ENCODE measurements at regions not wholly inside any gene's neighbourhood (a gene's known extent, or its start where the extent isn't known, plus 50 kb on each side); places are given as distances from the start of the nearest gene placed in this dataset.
"Not testable (repeated sequence)": the region's sequence is repeated elsewhere in the genome, so short reads cannot be mapped to it uniquely, and the experiment has no call there.

DNA sequence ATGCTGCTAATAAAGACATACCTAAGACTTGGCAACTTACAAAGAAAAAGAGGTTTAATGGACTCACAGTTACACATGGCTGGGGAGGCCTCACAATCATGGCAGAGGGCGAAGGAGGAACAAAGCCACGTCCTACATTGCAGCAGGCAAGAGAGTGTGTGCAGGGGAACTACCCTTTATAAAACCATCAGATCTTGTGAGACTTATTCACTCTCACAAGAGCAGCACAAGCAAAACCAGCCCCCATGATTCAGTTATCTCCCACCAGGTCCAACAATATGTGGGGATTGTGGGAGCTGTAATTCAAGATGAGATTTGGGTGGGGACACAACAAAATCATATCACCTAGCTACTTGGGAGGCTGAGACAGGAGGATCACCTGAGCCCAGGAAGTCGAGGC, 202.4 kb downstream of the FAM43A start:
- not testable (repeated sequence) for DNase-seq

- no peak for DNase-seq
Observed at GRCh38 chr3:194888916-194889315, 203.2 kb downstream of the FAM43A start.

GRCh38 chr3:194890091-194890490, 204.4 kb downstream of the FAM43A start:
- DNase-seq = no peak

DNA sequence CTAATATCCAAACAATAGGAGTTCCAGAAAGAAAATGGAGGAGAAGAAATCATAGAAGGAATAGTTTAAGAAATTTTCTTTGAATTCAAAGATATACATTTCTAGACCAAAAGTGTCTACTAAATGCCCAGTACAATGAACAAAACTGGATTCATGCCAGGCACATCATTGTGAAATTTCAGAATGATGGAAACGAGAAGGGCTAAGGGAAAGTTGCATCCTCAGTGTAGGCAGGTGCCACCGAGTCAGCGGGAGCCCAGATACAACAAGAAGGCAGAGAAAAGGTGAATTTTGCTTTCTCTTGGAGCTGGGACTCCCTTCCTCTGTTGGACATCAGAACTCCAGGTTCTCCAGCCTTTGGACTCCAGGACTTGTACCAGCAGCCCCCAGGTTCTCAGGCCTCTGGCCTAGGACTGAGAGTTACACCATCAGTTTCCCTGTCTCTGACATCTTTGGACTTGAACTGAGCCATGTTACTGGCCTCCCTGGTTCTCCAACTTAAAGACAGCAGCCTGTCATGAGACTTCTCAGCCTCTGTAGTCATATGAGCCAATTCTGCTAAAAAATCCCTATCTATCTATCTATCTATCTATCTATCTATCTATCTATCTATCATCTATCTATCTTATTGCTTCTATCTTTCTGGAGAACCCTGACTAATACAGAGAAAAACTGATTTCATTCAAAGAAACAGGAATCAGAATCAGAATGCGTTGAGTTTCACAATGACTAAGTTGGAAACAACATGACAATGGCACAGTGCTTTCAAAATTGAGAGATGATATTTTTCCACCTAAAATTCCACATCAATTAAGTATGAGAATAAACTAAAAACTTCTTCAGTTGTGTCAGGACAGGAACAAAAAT, 207.7 kb downstream of the FAM43A start:
- no peak for DNase-seq

DNA sequence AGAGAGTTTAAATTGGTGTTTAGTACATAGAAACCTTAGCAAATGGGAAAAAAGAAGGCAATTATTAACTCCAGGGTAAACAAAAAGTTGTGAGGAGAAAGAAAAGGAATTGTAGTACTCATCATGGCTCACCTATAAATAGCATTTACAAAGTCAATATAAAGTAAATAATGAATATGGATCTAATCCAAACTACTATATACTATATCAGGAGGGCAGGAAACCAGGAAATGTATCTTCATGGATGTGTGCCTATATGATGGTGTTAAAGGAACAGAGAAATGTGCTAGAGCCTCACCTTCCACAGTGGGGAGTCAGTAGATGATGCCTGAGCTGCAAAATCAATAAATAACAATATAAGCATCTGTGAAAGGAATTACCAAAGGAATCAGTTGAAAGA, 208.9 kb downstream of the FAM43A start:
- no peak for DNase-seq

- no peak for DNase-seq
Observed at GRCh38 chr3:194900854-194901522, 215.3 kb downstream of the FAM43A start.

DNA sequence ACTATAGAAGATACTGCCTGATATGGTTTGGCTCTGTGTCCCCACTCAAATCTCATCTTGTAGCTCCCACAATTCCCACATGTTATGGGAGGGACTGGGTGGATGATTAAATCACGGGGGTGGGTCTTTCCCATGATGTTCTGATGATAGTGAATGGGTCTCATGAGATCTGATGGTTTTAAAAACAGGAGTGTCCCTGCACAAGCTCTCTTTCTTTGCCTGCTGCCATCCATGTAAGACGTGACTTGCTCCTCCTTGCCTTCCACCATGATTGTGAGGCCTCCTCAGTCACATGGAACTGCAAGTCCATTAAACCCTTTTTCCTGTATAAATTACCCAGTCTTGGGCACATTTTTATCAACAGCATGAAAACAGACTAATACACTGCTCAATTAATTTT, 217.8 kb downstream of the FAM43A start:
- not testable (repeated sequence) for DNase-seq

GRCh38 chr3:194904999-194905398, 219.3 kb downstream of the FAM43A start:
- not testable (repeated sequence) for DNase-seq

DNA sequence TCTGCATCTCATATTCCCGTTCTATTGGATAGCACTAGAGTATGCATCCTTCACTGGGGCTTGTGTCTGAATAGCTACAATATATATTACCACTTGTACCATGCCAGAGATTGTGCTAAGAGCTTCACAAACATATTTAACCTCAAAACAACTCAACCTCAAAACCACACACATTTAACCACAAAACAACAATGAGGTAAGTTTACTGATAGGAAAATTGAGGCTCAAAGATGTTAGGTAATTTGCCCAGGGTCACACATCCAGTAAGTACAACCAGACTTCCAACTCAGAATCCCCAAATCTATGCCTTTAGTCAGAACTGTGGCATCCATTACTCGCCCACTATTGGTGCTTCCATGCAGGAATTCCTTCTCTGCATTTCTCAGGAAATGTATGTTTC, 220.0 kb downstream of the FAM43A start:
- DNase-seq = no peak

DNA sequence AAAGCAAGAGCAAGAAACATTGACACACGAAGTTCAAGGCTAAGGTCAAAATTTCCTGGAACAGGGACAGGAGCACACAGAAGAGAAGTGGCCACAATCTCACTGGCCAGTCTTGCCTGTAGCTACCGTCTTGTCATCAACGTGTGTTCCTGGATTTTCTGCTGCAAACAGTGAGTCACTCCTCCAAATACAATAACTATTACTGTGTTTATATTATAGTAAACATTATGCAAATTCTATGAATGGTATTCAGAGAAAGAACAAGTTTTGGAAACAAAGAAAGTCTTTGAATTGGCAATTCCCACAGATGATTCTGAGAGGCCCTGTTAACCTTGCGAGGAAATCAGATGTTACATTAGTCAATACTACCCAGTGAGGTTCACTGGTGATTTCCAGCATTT, 220.5 kb downstream of the FAM43A start:
- DNase-seq = no peak

DNA sequence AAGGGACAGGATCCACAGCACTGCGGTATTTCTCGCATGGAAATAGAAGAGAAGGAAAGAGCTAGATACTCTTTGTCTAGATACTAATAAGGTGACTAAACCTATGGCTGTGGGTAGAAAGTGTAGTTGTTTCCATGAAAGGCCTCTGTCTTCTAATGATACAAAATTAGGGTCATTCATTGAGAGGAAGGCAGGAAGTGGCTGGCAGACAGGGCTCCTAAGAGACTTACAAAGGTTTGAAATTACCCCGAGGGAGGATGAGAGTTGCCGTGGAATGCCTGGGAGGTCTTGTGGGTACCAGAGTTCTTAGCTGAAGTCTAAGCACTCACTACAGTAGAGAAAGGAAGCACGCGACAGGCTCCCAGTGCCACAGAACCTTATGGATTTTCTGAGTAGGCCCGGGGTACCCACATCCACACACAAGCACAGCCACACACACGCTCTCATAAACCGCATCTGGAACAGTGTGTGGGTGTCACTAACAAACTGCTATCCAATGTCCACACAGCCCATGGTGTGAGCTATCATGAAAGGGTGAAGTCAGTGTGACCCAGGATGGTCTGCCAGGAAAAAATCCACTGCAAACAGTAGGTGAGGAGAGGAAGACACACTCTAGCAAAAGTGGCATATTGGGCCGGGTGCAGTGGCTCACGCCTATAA, 221.4 kb downstream of the FAM43A start:
- no peak for DNase-seq

DNA sequence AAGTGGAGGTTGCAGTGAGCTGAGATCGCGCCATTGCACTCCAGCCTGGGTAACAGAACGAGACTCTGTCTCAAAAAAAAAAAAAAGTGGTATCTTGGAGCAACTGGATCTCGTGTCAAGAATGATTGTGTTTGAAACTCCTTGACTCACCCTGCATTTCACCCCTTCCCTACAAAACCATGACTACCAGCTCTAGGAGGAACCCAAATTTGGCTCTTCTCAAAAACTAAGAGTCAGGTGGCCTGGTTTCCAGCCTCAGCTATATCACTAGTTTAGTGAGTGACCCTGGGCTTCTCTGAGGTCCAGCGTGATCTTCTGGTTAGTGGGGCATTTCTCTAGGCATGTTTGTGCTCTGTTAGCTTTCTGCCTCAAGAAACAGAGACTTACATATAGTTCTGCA, 222.1 kb downstream of the FAM43A start:
- DNase-seq = no peak

- no peak for DNase-seq
Observed at GRCh38 chr3:194908496-194908895, 222.8 kb downstream of the FAM43A start.

DNA sequence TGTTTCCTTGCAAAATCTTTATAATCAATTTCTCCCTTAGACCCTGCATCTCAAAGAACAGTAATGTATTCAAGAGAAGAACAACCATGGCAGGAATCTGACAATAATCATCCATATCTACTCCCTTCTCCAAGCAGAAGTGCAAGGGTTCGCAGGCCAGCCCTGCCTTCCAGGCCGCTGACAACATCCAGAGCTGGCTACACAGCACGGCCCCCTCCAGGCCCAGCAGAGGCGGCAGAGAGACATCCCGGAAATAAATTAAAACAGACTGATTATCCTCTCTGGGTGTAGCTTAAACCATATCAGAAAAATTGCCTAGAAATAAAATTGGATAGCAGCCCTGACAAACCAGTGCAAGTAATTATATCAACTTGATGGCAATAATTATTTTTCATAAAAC, 223.3 kb downstream of the FAM43A start:
- no peak for DNase-seq

DNA sequence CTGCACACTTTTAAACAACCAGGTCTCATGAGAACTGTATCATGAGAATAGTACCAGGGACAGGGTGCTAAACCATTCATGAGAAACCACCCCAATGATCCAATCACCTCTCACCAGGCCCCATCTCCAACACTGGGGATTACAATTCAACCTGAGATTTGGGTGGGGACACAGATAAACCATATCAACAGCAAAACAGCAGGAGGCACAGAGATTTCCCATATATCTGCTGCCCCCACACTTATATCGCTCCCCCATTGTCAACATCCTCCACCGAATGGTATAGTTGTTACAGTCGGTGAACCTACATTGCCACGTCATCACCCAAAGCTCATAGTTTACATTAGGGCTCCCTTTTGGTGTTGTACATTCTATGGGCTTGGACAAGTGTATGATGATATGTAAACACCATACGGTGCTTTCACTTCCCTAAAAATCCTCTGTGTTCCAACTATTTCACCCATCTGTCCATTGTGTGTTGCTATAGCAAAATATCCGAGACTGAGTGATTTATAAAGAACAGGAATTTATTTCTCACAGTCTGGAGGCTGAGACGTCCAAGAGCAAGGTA, 224.8 kb downstream of the FAM43A start:
- DNase-seq = no peak

DNA sequence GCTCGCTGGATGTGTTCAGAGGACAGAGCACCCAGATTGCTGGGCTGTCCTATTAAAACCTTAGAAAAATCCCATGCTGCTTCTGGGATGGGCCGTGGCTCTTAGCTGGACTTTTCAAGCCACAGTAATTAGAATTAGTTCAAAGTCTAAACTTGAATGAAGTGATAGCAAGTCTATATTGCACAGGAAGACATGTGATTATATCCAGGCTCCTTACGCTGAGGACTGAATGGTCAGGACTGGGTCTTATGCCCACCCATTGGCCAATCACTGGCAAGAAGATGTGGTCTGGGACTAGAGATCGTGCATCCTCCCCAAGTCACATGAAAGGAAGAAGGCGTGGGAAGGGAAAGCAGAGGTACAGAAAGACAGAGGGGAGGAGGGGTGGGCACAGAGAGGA, 227.6 kb downstream of the FAM43A start:
- DNase-seq = no peak

DNA sequence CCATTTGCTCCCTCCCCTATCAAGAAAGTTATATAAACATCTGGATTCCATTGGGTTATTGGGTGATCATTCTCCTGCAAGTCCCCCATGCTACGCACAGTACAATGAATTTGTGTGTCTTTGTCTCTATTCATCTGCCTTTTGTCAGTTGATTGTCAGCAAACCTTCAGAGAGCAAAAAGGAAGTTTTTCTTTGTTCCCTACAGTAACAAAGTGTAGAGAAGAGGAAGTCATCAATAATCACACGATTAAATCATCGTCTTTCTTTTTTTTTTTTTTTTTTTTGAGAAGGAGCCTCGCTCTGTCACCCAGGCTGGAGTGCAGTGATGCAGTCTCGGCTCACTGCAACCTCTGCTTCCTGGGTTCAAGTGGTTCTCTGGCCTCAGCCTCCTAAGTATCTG, 239.2 kb downstream of the FAM43A start:
- DNase-seq = not testable (repeated sequence)

GRCh38 chr3:194925614-194926013, 239.9 kb downstream of the FAM43A start:
- no peak for DNase-seq

DNA sequence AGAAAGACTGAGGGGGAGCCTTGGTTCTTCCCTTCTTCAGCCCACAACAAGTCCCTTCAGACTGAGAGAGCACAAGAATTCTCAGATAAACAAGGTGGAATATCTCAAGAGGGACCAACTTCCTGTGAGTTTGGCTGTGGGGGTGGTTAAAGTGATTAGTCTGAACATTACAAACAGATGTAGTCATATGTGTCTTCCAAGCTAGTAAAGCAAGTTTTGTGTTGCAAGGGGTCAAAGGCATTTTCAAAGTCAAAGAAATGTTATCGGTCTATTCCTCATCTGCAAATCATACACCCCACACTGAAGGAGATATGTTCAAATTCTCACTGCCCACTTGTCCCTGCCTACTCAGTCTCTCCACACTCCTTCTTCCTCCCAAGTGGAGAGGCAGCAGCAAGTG, 242.5 kb downstream of the FAM43A start:
- DNase-seq = no peak

DNA sequence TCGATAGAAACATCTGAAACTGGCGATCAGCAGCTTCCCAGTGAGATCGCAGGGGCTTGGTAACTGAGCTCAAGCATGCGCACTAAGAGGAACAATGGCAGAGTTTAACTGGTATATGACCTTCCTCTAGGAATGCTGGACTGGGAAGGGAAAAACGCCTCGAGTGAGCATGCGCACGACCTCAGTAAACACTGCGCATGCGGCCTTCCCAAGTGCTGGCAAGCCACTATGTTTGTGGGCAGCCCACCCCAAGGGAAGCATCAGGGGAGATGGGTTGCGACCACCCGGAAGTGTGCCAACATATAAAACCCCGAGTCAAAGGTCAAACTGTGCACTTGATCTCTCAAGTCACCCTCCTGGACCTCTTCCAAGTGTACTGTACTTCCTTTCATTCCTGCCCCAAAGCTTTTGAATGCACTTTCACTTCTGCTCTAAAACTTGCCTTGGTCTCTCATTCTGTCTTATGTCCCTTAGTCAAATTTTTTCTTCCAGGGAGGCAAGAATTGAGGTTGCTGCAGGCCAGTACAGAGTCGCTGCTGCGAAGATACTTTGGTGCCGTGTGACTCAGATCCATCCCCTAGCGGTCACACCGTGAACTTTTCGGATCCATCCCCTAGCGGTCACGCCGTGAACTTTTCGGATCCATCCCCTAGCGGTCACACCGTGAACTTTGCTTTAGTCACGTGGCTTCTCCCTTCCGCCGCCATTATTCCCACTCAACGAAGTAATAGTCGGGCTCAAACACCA, 243.3 kb downstream of the FAM43A start:
- DNase-seq = no peak

- no peak for DNase-seq
Observed at GRCh38 chr3:194929578-194929960, 243.9 kb downstream of the FAM43A start.

DNA sequence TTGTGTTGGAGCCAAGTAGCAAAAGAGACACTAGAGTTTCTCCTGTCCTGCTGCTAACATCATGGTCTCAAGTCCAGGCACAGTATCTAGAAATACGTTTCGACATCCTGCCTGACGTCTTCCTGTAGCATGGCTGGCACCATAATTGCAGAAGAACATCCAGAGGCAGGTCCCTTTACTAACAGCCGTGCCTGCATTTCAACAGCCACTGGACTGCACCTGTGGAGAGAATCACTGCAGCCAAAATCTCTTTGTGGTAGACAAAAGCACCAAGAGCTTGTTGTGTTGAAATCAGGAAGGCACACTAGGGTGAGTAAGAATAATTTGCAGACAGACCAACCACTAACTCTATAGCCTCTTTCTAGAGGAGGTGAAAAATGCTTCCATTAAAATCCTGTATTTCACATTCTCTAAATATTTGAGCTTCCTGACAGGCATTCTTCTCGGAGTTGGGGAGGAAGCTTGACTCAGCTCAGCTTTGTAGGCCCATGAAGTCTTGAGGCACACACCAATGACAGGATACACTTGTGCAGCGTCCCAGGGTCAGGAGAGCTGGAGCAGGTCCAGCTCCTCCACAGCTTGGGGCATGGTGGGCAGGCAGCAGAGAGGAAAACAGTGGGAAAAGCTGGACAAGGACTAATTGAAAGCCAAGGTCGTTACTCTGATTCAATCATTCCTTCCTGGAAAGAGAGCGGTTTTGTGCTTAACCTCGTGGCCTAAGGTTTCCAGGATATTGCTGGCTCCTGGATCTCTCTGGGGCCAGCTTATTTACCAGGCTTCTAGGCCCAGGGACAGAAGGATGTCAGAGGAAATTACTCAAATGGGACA, 244.9 kb downstream of the FAM43A start:
- no peak for DNase-seq
